Islet of Langerhans (tissue), 1 donor: ENCODE measurements at regions not wholly inside any gene's neighbourhood (a gene's known extent, or its start where the extent isn't known, plus 50 kb on each side); places are given as distances from the start of the nearest gene placed in this dataset.
A peak's percentile ranks its signal among the peaks of the same experiment; 100 is the strongest.
"Not testable (repeated sequence)": the region's sequence is repeated elsewhere in the genome, so short reads cannot be mapped to it uniquely, and the experiment has no call there.

ENCODE experiments used
- FAIRE-seq: peaks from one replicate; lab custom pipeline; 2011; peaks lifted over from hg19 to GRCh38; lab: Jason Lieb, UNC

GRCh38 chr10:118805146-118805545, 50.4 kb upstream of the CACUL1 start:
- no peak for FAIRE-seq

GRCh38 chr10:118807512-118808305, 52.9 kb upstream of the CACUL1 start:
- FAIRE-seq: no peak

- no peak for FAIRE-seq
These were observed 54.0 kb upstream of the CACUL1 start for GRCh38 chr10:118808601-118809356.

GRCh38 chr10:118809357-118810220, 54.8 kb upstream of the CACUL1 start:
- FAIRE-seq: no peak

- FAIRE-seq: no peak
These were observed 56.2 kb upstream of the CACUL1 start for GRCh38 chr10:118810796-118811505.

- no peak for FAIRE-seq
These were observed 57.1 kb upstream of the CACUL1 start for GRCh38 chr10:118811675-118812392.

GRCh38 chr10:118812393-118812740, 57.6 kb upstream of the CACUL1 start:
- no peak for FAIRE-seq

- FAIRE-seq: not testable (repeated sequence)
These were observed 58.2 kb upstream of the CACUL1 start for GRCh38 chr10:118813001-118813400.

- FAIRE-seq: no peak
These were observed 61.9 kb upstream of the CACUL1 start for GRCh38 chr10:118816471-118817168.

GRCh38 chr10:118817328-118818068, 62.7 kb upstream of the CACUL1 start:
- FAIRE-seq: no peak

- FAIRE-seq: peak; percentile 93
These were observed 64.0 kb upstream of the CACUL1 start for GRCh38 chr10:118818621-118819221.

- no peak for FAIRE-seq
These were observed 65.8 kb upstream of the CACUL1 start for GRCh38 chr10:118820326-118821116.

- FAIRE-seq: no peak
These were observed 68.6 kb upstream of the CACUL1 start for GRCh38 chr10:118823256-118823907.

GRCh38 chr10:118827053-118827452, 72.3 kb upstream of the CACUL1 start:
- FAIRE-seq: no peak

- FAIRE-seq: no peak
These were observed 72.8 kb upstream of the CACUL1 start for GRCh38 chr10:118827466-118828155.

- no peak for FAIRE-seq
These were observed 77.5 kb upstream of the CACUL1 start for GRCh38 chr10:118832241-118832651.

- FAIRE-seq: not testable (repeated sequence)
These were observed 79.6 kb upstream of the CACUL1 start for GRCh38 chr10:118834370-118834769.
